HEK293T (cell line): ENCODE measurements at regions not wholly inside any gene's neighbourhood (a gene's known extent, or its start where the extent isn't known, plus 50 kb on each side); places are given as distances from the start of the nearest gene placed in this dataset.

ENCODE experiments used
- CTCF ChIA-PET: fragments of 350-600 bp; formaldehyde crosslinking; extraction: SDS; loops from one replicate; lab custom pipeline; 2021; ENCODE audit warnings: antibody characterized with exemption, inconsistent platforms; lab: Yijun Ruan, JAX
- POLR2A ChIA-PET: fragments of 350-600 bp; formaldehyde crosslinking; extraction: SDS; loops from one replicate; lab custom pipeline; 2020; ENCODE audit warnings: antibody characterized with exemption, inconsistent platforms; lab: Yijun Ruan, JAX
- DNase-seq: peaks from one replicate; pipeline ENCODE4 v3.0.0; 2012; ENCODE audit warnings: mixed read lengths; ENCODE audit errors: extremely low spot score
- ARNT ChIP-seq: fragments of 450-650 bp; IDR thresholded peaks from 2 replicates; pipeline ENCODE4 v1.6.1; 2017; ENCODE audit warnings: mild to moderate bottlenecking
- BHLHE40 ChIP-seq: fragments of 450-650 bp; IDR thresholded peaks from 2 replicates; pipeline ENCODE4 v1.6.1; 2016; ENCODE audit warnings: mild to moderate bottlenecking, moderate library complexity, borderline replicate concordance
- CTBP1 ChIP-seq: fragments of 450-650 bp; IDR thresholded peaks from 2 replicates; pipeline ENCODE4 v1.6.1; 2016; ENCODE audit warnings: borderline replicate concordance
- ELF4 ChIP-seq: fragments of 450-650 bp; IDR thresholded peaks from 2 replicates; pipeline ENCODE4 v1.6.1; 2017; ENCODE audit warnings: antibody characterized with exemption
- FOXA1 ChIP-seq: fragments of 450-650 bp; IDR thresholded peaks from 2 replicates; pipeline ENCODE4 v1.6.1; 2016; ENCODE audit warnings: mild to moderate bottlenecking
- FOXK2 ChIP-seq: fragments of 450-650 bp; IDR thresholded peaks from 2 replicates; pipeline ENCODE4 v1.6.1; 2016; ENCODE audit warnings: mild to moderate bottlenecking
- FOXM1 ChIP-seq: fragments of 450-650 bp; IDR thresholded peaks from 2 replicates; pipeline ENCODE4 v1.6.1; 2017; ENCODE audit warnings: mild to moderate bottlenecking, borderline replicate concordance
- HDGF ChIP-seq: fragments of 450-650 bp; IDR thresholded peaks from 2 replicates; pipeline ENCODE4 v1.6.1; 2017; ENCODE audit warnings: antibody characterized with exemption, borderline replicate concordance
- L3MBTL2 ChIP-seq: fragments of 450-650 bp; conservative IDR thresholded peaks from 2 replicates; pipeline ENCODE4 v1.6.1; 2016; ENCODE audit warnings: mild to moderate bottlenecking
- LEF1 ChIP-seq: fragments of 450-650 bp; IDR thresholded peaks from 2 replicates; pipeline ENCODE4 v1.6.1; 2017; ENCODE audit warnings: mild to moderate bottlenecking, borderline replicate concordance
- NFRKB ChIP-seq: fragments of 450-650 bp; IDR thresholded peaks from 2 replicates; pipeline ENCODE4 v1.6.1; 2016; ENCODE audit warnings: mild to moderate bottlenecking, moderate library complexity
- SP1 ChIP-seq: fragments of 450-650 bp; IDR thresholded peaks from 2 replicates; pipeline ENCODE4 v1.6.1; 2017
- SUZ12 ChIP-seq: fragments of 450-650 bp; IDR thresholded peaks from 2 replicates; pipeline ENCODE4 v1.6.1; 2016; ENCODE audit warnings: mild to moderate bottlenecking
- TARDBP ChIP-seq: fragments of 450-650 bp; IDR thresholded peaks from 2 replicates; pipeline ENCODE4 v1.6.1; 2016
- ZNF384 ChIP-seq: fragments of 450-650 bp; IDR thresholded peaks from 2 replicates; pipeline ENCODE4 v1.6.1; 2016
- TF ChIP-seq, protein P1 (sequence below): fragments of 450-650 bp; IDR thresholded peaks from 2 replicates; pipeline ENCODE4 v1.6.1; 2016

DNA sequence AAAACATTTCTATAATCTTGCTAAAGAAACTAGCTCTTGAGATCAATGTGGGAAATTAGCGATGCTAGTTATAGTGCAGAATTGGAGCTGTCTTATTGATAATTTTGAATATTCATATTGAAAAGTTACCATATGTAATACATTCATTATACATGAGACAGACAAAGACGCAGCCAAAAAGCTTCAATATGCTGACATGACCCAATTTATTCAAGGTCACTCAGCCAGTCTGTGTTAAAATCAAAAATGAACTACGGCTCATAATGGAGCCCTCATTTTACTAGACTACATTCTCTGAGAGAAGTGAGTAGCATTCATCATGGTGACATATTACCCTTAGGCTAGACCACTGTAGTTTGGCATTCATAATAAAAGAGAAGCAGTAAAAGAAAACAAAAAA is 107.3 kb upstream of the GABRG2 start:
- ChIA-PET CTCF (no interaction called here), POLR2A (no interaction called here)
- no peak for DNase-seq
- TF ChIP-seq L3MBTL2 (no peak), ARNT (no peak), SUZ12 (no peak), BHLHE40 (no peak), HDGF (no peak), LEF1 (no peak), ELF4 (no peak), TARDBP (no peak)

DNA sequence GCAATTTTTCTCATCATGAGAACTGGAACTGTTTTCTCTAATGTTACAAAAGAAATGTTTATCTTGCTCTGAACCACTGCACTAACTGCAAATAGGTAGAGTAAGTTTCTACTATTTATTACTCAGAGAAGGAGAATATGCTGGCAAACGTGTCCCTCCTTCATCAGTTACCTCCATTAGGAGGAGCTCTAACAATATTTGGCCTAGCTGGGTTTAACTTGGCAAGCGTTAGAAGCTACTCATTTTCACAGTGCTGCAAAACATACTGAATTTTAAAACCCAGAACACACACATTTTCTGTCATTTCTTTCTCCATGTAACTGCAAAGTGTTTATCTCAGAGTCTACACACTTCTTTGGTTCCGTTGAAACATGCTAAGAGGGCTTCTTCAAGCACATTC is 101.0 kb upstream of the GABRG2 start:
- POLR2A ChIA-PET = no interaction called here
- TF ChIP-seq FOXA1 (no peak), ARNT (no peak), BHLHE40 (no peak), LEF1 (no peak), FOXM1 (no peak), NFRKB (no peak), CTBP1 (no peak), HDGF (no peak), SP1 (no peak), SUZ12 (no peak), TARDBP (no peak), ELF4 (no peak), L3MBTL2 (no peak), ZNF384 (no peak), FOXK2 (no peak)
- TF ChIP-seq, protein P1, sequence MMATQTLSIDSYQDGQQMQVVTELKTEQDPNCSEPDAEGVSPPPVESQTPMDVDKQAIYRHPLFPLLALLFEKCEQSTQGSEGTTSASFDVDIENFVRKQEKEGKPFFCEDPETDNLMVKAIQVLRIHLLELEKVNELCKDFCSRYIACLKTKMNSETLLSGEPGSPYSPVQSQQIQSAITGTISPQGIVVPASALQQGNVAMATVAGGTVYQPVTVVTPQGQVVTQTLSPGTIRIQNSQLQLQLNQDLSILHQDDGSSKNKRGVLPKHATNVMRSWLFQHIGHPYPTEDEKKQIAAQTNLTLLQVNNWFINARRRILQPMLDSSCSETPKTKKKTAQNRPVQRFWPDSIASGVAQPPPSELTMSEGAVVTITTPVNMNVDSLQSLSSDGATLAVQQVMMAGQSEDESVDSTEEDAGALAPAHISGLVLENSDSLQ = no peak
- CTCF ChIA-PET = interaction anchor here (0.7 to 1.2 kb wide), 2 partner anchors 26 to 397 kb away, joined by 3 to 4 read pairs; no protein-coding TSS in a partner anchor
- DNase-seq = peak; percentile 13

DNA sequence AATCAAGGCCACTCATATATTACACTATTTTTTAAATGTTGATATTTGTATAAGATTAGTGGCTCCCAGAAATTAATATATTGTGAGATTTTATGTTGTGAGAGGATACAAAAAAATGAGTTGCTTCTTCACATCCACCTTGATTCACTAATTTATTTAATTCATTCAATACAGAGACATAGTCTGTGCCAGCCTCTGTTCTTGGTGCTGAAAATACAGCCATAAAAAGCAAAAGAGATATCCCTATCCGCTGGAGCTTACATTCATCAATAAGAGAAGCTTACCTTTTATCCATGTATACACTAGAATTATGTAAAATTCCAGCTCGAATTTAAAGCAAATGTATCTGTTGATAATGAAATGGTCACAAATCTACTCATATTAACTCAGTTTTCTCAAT is 92.2 kb upstream of the GABRG2 start:
- TF ChIP-seq TARDBP (no peak), FOXM1 (no peak), L3MBTL2 (no peak), SP1 (no peak), BHLHE40 (no peak), SUZ12 (no peak), ARNT (no peak), HDGF (no peak), NFRKB (no peak), FOXA1 (no peak), LEF1 (no peak), FOXK2 (no peak)
- ChIA-PET CTCF (no interaction called here), POLR2A (no interaction called here)
- DNase-seq = no peak

DNA sequence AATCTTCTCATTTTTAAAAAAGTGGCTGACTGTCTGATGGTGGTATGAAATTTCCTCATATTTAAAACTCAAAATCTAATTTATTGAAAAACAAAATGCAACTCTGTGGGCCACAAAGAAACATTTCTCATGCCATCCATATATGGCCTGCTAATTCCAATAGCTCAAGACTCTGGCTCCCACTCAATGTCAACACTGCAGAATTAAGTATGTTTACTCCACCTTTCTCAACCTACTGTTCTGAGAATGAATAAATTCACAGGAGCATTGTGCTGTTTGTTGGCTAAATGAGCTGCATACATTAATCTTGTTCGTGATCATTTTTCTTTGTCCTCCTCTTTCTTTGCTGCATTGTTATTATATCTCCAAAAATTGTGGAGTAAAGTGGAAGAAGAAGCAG is 79.5 kb upstream of the GABRG2 start:
- CTCF ChIA-PET = no interaction called here
- POLR2A ChIA-PET = no interaction called here
- DNase-seq = no peak
- TF ChIP-seq ARNT (no peak), SUZ12 (no peak), HDGF (no peak), FOXK2 (no peak)
